OCI-LY3 (cell line): ENCODE measurements at regions not wholly inside any gene's neighbourhood (a gene's known extent, or its start where the extent isn't known, plus 50 kb on each side); places are given as distances from the start of the nearest gene placed in this dataset.

Experiments
- H2AFZ ChIP-seq: fragments of 200-600, 300-600 bp; shearing (Covaris generic); 2 replicates; pipeline ENCODE4 v1.6.0; 2014; ENCODE audit warnings: antibody characterized with exemption, low read depth, low read length
- H3K27ac ChIP-seq: fragments of 200-600, 300-600 bp; sonication (generic); 2 replicates; pipeline ENCODE4 v1.5.1; 2014; ENCODE audit warnings: mild to moderate bottlenecking, low read length, moderate library complexity, mixed read lengths
- H3K27me3 ChIP-seq: fragments of 200-600, 300-600 bp; sonication (generic); 2 replicates; pipeline ENCODE4 v1.6.1; 2014; ENCODE audit warnings: low read depth, low read length, mixed read lengths
- H3K36me3 ChIP-seq: fragments of 200-600, 300-600 bp; sonication (generic); replicated peaks from 2 replicates; pipeline ENCODE3; 2014; ENCODE audit warnings: low read depth, low read length, mixed read lengths
- H3K4me1 ChIP-seq: fragments of 300-600, 200-600 bp; sonication (generic); 2 replicates; pipeline ENCODE4 v1.6.1; 2014; ENCODE audit warnings: low read length, mixed read lengths
- H3K4me2 ChIP-seq: fragments of 200-600, 300-600 bp; sonication (generic); 2 replicates; pipeline ENCODE4 v1.6.1; 2014; ENCODE audit warnings: low read length, mixed read lengths
- H3K4me3 ChIP-seq: fragments of 300-600, 200-600 bp; sonication (generic); 2 replicates; pipeline ENCODE4 v1.5.1; 2014; ENCODE audit warnings: antibody characterized with exemption, mild to moderate bottlenecking, low read length, moderate library complexity
- H3K79me2 ChIP-seq: fragments of 300-600, 200-600 bp; shearing (Covaris generic); 2 replicates; pipeline ENCODE4 v1.6.1; 2014; ENCODE audit warnings: mild to moderate bottlenecking, low read length, mixed read lengths
- H3K9ac ChIP-seq: fragments of 300-600, 200-600 bp; shearing (Covaris generic); 2 replicates; pipeline ENCODE4 v1.6.0; 2014; ENCODE audit warnings: mild to moderate bottlenecking, low read length, moderate library complexity
- H3K9me3 ChIP-seq: fragments of 200-600, 300-600 bp; shearing (Covaris generic); 2 replicates; pipeline ENCODE4 v1.6.1; 2014; ENCODE audit warnings: low read length, mixed read lengths; ENCODE audit not compliant: insufficient read depth
- H4K20me1 ChIP-seq: fragments of 200-600, 300-600 bp; sonication (generic); 2 replicates; pipeline ENCODE4 v1.6.1; 2016; ENCODE audit warnings: low read length, mixed read lengths; ENCODE audit not compliant: insufficient read depth
- CTCF ChIP-seq: fragments of 200-600, 300-600 bp; sonication (generic); IDR thresholded peaks from 2 replicates; pipeline ENCODE4 v1.5.1; 2014; ENCODE audit warnings: antibody characterized with exemption, low read length, low read depth
- EZH2phosphoT487 ChIP-seq: fragments of 200-600 bp; shearing (Covaris generic); IDR thresholded peaks from 2 replicates; pipeline ENCODE4 v1.6.1; 2018; ENCODE audit warnings: antibody characterized with exemption, mixed run types, low read depth

GRCh38 chr14:53630336-53630735 lies 326.3 kb downstream of the BMP4 start:
- Histone ChIP-seq H3K79me2 (no peaks in the 10 kb centered on the region), H3K4me3 (no peak overlapping the region), H3K27me3 (no peaks in the 10 kb centered on the region), H3K36me3 (no peaks in the 10 kb centered on the region), H3K9me3 (no peaks in the 10 kb centered on the region), H3K9ac (no peak overlapping the region), H2AFZ (no peak overlapping the region), H3K4me1 (peaks cover 3% of the 10 kb centered on the region; the same call in 1 of the 2 replicates), H3K4me2 (no peak overlapping the region), H3K27ac (no peak overlapping the region), H4K20me1 (no peaks in the 10 kb centered on the region)
- TF ChIP-seq CTCF (no peak), EZH2phosphoT487 (no peak)

GRCh38 chr14:53628732-53629430 lies 327.7 kb downstream of the BMP4 start:
- Histone ChIP-seq H3K9me3 (no peaks in the 10 kb centered on the region), H4K20me1 (no peaks in the 10 kb centered on the region), H3K36me3 (no peaks in the 10 kb centered on the region), H2AFZ (no peak overlapping the region), H3K9ac (no peak overlapping the region), H3K4me2 (no peak overlapping the region), H3K27me3 (no peaks in the 10 kb centered on the region), H3K4me1 (peaks cover 5% of the 10 kb centered on the region; the same call in 1 of the 2 replicates), H3K4me3 (no peak overlapping the region), H3K27ac (no peak overlapping the region), H3K79me2 (no peaks in the 10 kb centered on the region)
- TF ChIP-seq CTCF (no peak), EZH2phosphoT487 (no peak)

- Histone ChIP-seq H3K4me1 (peaks cover 5% of the 10 kb centered on the region; the same call in 1 of the 2 replicates), H4K20me1 (no peaks in the 10 kb centered on the region)
These were observed 328.4 kb downstream of the BMP4 start for GRCh38 chr14:53628261-53628660.

GRCh38 chr14:53626761-53627160 lies 329.9 kb downstream of the BMP4 start:
- Histone ChIP-seq H3K9ac (no peak overlapping the region), H2AFZ (no peak overlapping the region)

More at GRCh38 chr14:53628261-53628660, 328.4 kb downstream of the BMP4 start:
- no peak for TF ChIP-seq EZH2phosphoT487
- TF ChIP-seq CTCF, result no peak
- Histone ChIP-seq H3K4me2 (no peak overlapping the region), H3K9me3 (no peaks in the 10 kb centered on the region), H3K9ac (no peak overlapping the region), H3K27me3 (no peaks in the 10 kb centered on the region), H3K27ac (no peak overlapping the region), H3K4me3 (no peak overlapping the region), H3K36me3 (no peaks in the 10 kb centered on the region), H2AFZ (no peak overlapping the region), H3K79me2 (no peaks in the 10 kb centered on the region)

More at GRCh38 chr14:53626761-53627160, 329.9 kb downstream of the BMP4 start:
- Histone ChIP-seq H4K20me1 (no peaks in the 10 kb centered on the region), H3K4me2 (no peak overlapping the region), H3K4me3 (no peak overlapping the region), H3K36me3 (no peaks in the 10 kb centered on the region), H3K4me1 (peaks cover 15% of the 10 kb centered on the region), H3K27ac (no peak overlapping the region), H3K27me3 (no peaks in the 10 kb centered on the region), H3K9me3 (no peaks in the 10 kb centered on the region), H3K79me2 (no peaks in the 10 kb centered on the region)
- TF ChIP-seq CTCF (no peak), EZH2phosphoT487 (no peak)
